GM19452 (cell line): ENCODE measurements at regions not wholly inside any gene's neighbourhood (a gene's known extent, or its start where the extent isn't known, plus 50 kb on each side); places are given as distances from the start of the nearest gene placed in this dataset.
A peak's percentile ranks its signal among the peaks of the same experiment; 100 is the strongest.

Experiments used
- ATAC-seq: cut with Tn5 transposase; IDR thresholded peaks from one replicate; pipeline ENCODE4 v1.9.1; 2021; ENCODE audit not compliant: unreplicated experiment

DNA sequence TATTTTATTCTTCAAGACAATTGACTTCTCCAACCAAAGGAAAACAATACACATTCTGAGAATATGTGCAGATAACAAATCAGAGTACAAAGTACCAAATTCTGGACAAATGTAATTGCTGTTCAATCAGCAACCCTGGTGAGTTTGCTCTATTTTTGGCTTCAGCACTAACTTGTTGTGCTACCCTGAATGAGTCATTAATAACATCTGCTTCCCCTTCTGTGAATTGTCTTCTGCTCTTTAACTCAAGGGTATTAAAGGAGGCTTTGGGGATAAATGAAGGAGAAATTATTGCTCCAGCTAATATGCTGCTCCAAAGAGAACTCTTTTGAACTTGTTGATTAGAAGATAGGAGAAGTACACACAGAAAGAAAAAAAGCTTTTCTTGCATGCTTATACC lies 459.3 kb downstream of the HTR7 start:
- ATAC-seq: no peak

- ATAC-seq: no peak
Measured at GRCh38 chr10:90399782-90400181, 458.1 kb downstream of the HTR7 start.

GRCh38 chr10:90403211-90404000 lies 454.4 kb downstream of the HTR7 start:
- no peak for ATAC-seq

DNA sequence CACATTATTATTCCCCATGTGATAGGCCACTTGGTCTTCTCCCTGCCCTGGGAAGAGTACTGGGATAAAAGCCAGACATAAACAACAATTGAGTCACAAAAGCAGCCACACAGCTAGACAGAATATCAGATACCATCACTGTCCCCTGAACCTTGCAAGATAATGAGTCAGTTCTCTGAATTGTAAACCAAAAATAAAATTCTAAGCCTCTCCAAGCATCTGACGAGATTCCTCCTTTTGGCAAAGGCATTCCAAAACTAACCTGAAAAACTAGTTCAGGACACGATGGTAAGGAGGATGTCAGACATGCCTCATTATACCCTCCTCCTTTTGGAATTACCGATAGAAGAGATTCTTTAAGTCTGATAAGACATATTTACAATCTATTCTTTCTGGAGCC lies 450.7 kb downstream of the HTR7 start:
- no peak for ATAC-seq

- no peak for ATAC-seq
Measured at GRCh38 chr10:90407851-90408250, 450.0 kb downstream of the HTR7 start.

DNA sequence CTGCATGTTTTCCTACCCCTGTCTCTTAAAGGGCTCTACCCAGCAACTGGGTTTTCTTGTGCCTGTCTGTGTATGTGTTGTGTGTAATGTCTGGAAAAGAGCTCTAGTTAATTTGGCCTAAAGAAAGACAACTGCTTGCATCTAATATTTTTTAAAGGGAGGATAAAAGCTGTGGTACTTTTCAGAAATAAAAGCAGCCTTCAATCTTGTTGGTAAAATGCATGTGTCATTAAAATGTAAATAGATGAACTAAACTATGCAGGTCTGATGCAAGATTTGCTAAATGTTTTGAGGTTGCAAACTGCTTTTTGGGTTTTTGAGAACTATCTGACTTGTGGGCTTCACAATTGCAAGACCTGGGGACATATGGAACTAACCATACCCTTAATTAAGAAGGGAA lies 445.3 kb downstream of the HTR7 start:
- no peak for ATAC-seq

GRCh38 chr10:90413196-90413595 lies 444.6 kb downstream of the HTR7 start:
- no peak for ATAC-seq

- no peak for ATAC-seq
Measured at GRCh38 chr10:90414926-90415325, 442.9 kb downstream of the HTR7 start.

DNA sequence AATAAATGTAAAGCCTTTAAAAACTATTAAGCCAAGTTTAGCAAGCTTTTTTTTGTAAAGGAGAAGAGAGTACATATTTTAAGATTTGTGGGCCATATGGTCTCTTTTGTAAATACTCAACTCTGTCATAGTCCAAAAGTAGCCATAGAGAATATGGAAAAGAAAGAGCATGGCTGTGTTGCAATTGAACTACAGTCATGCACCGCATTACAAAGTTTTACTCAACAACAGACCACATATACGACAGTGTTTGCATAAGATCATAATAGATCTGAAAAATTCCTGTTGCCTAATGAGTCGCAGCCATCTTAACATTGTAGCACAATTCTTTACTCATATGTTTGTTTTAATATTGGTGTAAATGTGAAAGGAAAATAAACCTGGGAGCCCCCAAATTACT lies 440.8 kb downstream of the HTR7 start:
- ATAC-seq: no peak

DNA sequence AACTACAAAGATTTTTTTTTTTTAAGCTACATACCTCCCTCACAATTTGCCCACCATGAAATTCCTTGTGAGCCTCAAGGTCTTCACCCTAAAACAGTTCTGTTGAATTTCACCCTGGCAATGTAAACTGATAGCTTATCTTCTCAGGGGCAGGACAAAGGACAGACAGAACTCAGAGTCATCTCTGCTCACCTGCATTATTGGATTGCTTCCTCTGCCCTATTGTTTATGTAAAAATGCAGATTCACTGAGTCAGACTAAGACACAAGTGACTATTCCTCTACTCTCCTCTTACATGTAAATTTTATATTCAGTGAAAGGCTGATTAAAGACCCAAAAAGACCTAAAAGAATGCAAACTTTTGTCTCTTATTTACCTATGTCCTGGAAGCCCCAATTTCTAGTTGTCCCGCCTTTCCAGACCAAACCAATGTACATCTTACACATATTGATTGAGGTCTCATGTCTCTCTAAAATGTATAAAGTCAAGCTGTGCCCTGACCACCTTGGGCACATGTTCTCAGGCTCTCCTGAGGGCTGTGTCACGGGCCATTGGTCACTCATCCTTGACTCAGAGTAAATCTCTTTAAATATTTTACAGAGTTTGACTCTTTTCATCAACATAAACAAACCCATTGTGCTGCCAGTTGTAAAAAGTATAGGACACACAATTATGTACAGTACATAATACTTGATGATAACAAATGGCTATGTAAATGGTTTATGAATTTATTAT lies 440.2 kb downstream of the HTR7 start:
- no peak for ATAC-seq

DNA sequence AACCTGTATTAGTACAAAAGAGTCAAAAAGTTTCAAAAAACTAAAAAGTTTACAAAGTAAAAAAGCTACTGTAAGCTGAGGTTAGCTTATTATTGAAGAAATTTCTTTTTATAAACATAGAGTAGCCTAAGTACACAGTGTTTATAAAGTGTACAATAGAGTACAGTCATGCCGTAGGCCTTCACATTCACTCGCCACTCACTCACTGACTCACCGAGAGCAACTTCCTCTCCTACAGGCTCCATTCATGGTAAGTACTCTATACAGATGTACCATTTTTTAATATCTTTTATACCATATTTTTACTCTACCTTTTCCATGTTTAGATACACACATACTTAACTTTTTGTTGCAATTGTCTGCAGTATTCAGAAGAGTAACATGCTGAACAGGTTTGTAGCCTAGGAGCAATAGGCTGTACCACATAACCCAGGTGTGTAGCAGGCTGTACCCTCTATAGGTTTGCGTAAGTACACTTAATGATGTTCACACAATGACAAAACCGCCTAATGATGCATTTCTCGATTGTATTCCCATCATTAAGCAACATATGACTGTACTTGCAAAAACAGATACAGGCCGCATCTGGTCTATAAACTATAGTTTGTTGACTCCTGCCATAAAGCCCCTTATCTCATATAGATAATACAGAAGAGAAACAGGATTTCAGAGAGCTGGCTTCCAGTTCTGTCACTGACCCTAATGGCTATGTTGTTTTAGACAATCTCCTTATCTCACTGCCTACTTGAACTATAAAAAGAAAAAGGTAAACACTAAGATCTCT lies 438.8 kb downstream of the HTR7 start:
- ATAC-seq: no peak

DNA sequence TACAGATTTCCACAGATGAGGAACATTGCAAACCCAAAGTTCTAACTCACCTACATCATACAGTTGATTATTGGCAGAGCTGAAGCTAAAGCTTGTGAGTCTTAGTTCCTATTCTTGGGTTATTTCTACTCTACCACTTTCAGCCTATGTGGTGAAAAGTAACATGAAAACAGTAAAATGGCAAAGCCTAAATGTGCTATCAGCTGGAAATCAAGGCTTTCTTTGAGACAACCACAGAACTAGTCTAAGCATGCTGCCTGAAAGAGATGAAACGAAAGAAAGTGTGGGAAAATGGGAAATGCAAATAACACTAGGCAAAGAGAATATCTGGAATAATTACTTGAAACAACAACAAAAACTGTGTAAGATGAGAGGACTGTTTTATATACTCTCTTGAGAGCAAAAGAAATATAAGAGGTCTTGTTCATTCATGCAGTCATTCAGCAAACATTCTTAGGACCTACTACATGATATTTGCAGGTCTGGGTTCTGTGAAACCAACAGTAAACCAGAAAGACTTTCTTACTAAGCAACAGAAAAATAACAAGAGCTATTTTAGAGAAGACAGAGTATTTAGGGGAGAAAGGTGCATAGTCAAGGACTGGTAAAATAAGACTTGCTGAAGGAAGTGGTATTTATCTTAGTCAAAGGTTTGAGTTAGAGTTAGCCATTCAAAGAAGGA lies 437.1 kb downstream of the HTR7 start:
- peak; percentile 86 for ATAC-seq

- no peak for ATAC-seq
Measured at GRCh38 chr10:90421874-90422273, 436.0 kb downstream of the HTR7 start.

GRCh38 chr10:90424730-90425129 lies 433.1 kb downstream of the HTR7 start:
- ATAC-seq: no peak

DNA sequence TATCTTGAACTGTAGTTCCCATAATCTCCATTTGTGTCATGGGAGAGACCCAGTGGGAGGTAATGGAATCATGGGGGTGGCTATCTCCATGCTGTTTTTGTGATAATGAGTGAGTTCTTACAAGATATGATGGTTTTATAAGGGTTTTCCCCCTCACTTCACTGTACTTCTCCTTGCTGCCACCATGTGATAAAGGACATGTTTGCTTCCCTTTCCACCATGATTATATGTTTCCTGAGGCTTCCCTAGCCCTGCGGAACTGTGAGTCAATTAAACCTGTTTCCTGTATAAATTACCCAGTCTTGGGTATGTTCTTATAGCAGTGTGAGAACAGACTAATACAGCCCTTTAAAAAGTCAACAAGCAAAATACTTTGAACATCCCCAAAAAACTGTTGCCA lies 427.7 kb downstream of the HTR7 start:
- ATAC-seq: no peak

GRCh38 chr10:90432866-90433265 lies 425.0 kb downstream of the HTR7 start:
- ATAC-seq: no peak

DNA sequence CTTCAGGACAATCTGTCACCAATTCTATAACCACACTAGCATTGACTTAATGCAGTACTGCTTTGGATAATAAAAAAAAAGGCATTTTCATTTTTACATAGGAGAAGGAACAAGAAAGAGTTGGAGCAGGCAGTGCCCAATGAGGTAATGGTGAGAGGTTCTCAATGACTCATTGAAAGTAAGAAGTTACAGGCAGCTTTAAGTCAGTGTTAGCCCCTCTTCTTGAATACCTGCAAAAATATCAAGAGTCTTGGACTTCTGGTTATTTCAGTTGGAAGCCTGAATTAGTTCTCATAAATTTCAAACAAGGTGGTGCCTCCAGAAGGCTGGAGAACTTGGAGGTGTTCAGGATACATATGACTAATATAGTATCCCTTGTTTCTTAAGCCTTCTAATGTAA lies 422.5 kb downstream of the HTR7 start:
- ATAC-seq: no peak

GRCh38 chr10:90437452-90437851 lies 420.4 kb downstream of the HTR7 start:
- no peak for ATAC-seq

GRCh38 chr10:90440870-90441269 lies 417.0 kb downstream of the HTR7 start:
- no peak for ATAC-seq

DNA sequence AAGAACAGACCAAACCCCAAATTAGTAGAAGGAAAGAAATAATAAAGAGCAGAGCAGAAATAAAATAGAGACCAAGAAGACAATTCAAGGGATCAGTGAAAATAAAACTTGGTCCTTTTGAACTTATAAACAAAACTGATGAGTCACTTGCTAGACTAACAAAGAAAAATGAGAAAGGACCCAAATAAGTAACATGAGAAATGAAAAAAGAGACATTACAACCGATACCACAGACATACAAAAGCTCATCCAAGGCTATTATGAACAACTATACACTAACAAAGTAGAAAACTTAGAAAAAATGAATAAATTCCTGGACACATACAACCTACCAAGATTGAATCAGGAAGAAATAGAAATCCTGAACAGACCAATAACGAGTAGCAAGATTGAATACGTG lies 414.5 kb downstream of the HTR7 start:
- no peak for ATAC-seq

- ATAC-seq: no peak
Measured at GRCh38 chr10:90447831-90448230, 410.0 kb downstream of the HTR7 start.
